ENCODE measurements at regions not wholly inside any gene's neighbourhood (a gene's known extent, or its start where the extent isn't known, plus 50 kb on each side); places are given as distances from the start of the nearest gene placed in this dataset.

DNA sequence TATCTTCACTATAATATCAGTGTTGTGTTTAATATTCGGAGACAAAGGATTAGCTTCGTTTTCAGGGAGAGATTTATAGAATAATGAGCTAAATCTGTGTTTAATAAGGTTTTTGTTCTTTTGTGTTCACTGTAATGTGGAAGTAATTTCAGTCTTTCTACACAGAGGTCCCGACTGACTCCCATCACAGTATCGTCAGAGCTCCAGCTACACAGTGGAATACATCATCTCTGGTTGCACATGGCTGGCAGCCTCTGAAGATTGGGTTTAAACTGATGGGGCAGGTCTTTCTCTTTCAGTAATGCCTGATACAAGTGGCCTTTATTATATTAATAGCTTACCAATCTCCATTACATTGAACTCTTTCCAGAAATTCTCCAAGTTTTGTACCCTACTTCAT is 736.7 kb upstream of the RIOK2 start:
- Histone ChIP-seq H3K4me1 (no peaks in the 10 kb centered on the region), H3K27me3 (no peaks in the 10 kb centered on the region), H3K4me3 (no peak overlapping the region), H3K9me3 (no peaks in the 10 kb centered on the region), H3K36me3 (no peaks in the 10 kb centered on the region), H3K27ac (no peak overlapping the region)
- in situ Hi-C loops (cut with MboI; ENCODE audit: low sequenced_read_pairs in 4 of 4) (no loop called here), intact Hi-C loops (cut with DNase I; ENCODE audit: low total_unique reads) (no loop called here)
- TF ChIP-seq POLR2A (IDR thresholded peaks at IDR 0.05), result no peak
- TF ChIP-seq, protein P1, sequence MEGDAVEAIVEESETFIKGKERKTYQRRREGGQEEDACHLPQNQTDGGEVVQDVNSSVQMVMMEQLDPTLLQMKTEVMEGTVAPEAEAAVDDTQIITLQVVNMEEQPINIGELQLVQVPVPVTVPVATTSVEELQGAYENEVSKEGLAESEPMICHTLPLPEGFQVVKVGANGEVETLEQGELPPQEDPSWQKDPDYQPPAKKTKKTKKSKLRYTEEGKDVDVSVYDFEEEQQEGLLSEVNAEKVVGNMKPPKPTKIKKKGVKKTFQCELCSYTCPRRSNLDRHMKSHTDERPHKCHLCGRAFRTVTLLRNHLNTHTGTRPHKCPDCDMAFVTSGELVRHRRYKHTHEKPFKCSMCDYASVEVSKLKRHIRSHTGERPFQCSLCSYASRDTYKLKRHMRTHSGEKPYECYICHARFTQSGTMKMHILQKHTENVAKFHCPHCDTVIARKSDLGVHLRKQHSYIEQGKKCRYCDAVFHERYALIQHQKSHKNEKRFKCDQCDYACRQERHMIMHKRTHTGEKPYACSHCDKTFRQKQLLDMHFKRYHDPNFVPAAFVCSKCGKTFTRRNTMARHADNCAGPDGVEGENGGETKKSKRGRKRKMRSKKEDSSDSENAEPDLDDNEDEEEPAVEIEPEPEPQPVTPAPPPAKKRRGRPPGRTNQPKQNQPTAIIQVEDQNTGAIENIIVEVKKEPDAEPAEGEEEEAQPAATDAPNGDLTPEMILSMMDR (IDR thresholded peaks at IDR 0.05 in 4 of 5, conservative IDR thresholded peaks at IDR 0.05 in 1 of 5), result no peak
- no peak for DNase-seq
- no peak for ATAC-seq

DNA sequence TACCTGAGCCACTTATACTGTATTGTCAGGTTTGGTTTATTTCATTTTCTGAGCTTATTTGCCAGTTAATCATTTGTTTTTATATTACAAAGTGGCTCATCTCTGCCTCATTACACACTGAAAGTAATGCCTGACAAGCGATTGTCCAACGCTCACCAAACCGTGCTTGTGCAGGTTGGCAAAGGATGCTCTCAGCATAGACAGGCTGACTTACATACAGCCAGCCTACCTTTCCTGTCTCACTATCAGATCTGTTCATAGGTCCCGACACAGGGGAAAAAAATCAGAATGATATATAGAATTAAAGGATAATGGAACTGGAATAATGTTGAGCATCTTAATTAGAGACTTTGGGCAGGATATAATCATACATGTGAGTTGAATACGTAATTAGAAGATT is 739.7 kb upstream of the RIOK2 start:
- no peaks in the 10 kb centered on the region for H3K4me1 ChIP-seq
- intact Hi-C loops (cut with DNase I; ENCODE audit: low total_unique reads), result no loop called here
- no peak for ATAC-seq

DNA sequence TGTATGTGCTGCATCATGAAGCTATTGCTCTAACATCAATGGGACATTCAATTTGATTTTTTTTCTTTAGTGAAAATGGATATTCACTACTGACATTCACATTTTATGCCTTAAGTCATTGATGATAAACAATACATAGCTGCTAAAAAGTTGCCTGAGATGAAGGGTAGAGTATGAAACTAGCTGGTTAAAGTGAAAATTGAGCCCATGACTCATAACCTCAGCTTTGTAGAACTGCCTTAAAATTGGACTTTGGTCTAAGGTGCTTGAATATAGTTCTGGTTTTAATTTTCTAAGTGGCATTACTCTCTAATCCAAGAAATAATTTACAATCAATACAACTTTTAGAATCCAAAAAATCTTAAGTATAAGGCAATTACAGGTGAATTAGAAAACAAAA is 740.4 kb upstream of the RIOK2 start:
- intact Hi-C loops (cut with DNase I; ENCODE audit: low total_unique reads) (no loop called here), in situ Hi-C loops (cut with MboI; ENCODE audit: low sequenced_read_pairs in 4 of 4) (no loop called here)
- no peak overlapping the region for H3K4me3 ChIP-seq
- DNase-seq (no peak), ATAC-seq (no peak)
- no peaks in the 10 kb centered on the region for H3K27me3 ChIP-seq
- no peak for TF ChIP-seq POLR2A (IDR thresholded peaks at IDR 0.05)
- TF ChIP-seq, protein P1 (IDR thresholded peaks at IDR 0.05 in 4 of 5, conservative IDR thresholded peaks at IDR 0.05 in 1 of 5), result no peak
- no peaks in the 10 kb centered on the region for H3K4me1 ChIP-seq
- no peak overlapping the region for H3K27ac ChIP-seq
- no peaks in the 10 kb centered on the region for H3K9me3 ChIP-seq
- no peaks in the 10 kb centered on the region for H3K36me3 ChIP-seq

More for the DNA sequence above, 739.7 kb upstream of the RIOK2 start:
- in situ Hi-C loops (cut with MboI; ENCODE audit: low sequenced_read_pairs in 4 of 4), result no loop called here
- Histone ChIP-seq H3K27ac (no peak overlapping the region), H3K36me3 (no peaks in the 10 kb centered on the region), H3K27me3 (no peaks in the 10 kb centered on the region), H3K9me3 (no peaks in the 10 kb centered on the region), H3K4me3 (no peak overlapping the region)
- no peak for DNase-seq
- TF ChIP-seq, protein P1 (IDR thresholded peaks at IDR 0.05 in 4 of 5, conservative IDR thresholded peaks at IDR 0.05 in 1 of 5), result no peak
- TF ChIP-seq POLR2A (IDR thresholded peaks at IDR 0.05), result no peak

DNA sequence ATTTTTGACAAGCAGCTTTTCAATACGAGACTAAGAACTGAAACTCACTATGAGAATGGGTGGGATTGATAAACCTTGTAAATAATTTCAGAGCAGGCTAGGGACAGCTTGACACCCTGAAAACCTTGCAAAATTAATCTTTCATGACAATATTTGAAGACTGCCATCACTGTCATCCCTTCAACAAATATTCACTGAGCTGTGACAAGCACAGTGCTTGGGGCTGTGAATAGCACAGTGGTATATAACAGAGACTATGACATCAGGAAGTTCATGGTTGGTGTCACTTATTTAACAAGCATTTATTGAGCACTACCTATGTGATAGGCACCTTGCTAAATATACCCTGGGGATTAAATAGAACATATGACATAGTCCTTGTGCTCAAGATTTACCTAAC is 741.0 kb upstream of the RIOK2 start:
- no peak overlapping the region for H3K27ac ChIP-seq
- no peaks in the 10 kb centered on the region for H3K36me3 ChIP-seq
- in situ Hi-C loops (cut with MboI; ENCODE audit: low sequenced_read_pairs in 4 of 4), result no loop called here
- H3K9me3 ChIP-seq, result no peaks in the 10 kb centered on the region
- DNase-seq (no peak), ATAC-seq (no peak)
- no peaks in the 10 kb centered on the region for H3K4me1 ChIP-seq
- no peaks in the 10 kb centered on the region for H3K27me3 ChIP-seq
- TF ChIP-seq, protein P1 (IDR thresholded peaks at IDR 0.05 in 4 of 5, conservative IDR thresholded peaks at IDR 0.05 in 1 of 5), result no peak
- TF ChIP-seq POLR2A (IDR thresholded peaks at IDR 0.05), result no peak
- H3K4me3 ChIP-seq, result no peak overlapping the region
- intact Hi-C loops (cut with DNase I; ENCODE audit: low total_unique reads), result no loop called here

DNA sequence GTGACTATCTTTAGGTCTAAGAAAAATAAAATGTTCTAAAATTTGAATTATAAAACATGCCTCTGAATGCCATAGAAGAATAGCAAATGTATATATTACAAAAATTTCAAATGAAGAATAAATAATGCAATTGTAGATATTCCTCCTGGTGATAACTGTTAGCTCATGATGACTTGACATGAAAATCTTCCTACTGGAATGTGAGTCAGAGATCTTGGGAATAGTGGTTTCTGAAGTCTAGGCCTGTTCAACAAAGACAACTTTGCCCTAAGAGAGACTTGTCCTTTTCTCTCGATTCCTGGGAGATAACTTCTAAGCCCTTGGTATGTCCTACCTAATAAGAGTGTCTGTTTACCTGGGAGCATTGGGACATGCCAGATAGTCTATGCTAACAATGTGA is 746.3 kb upstream of the RIOK2 start:
- intact Hi-C loops (cut with DNase I; ENCODE audit: low total_unique reads), result no loop called here
- H3K4me1 ChIP-seq, result no peaks in the 10 kb centered on the region
- DNase-seq, result no peak
- TF ChIP-seq, protein P1 (IDR thresholded peaks at IDR 0.05 in 4 of 5, conservative IDR thresholded peaks at IDR 0.05 in 1 of 5), result no peak
- TF ChIP-seq POLR2A (IDR thresholded peaks at IDR 0.05), result no peak
- in situ Hi-C loops (cut with MboI; ENCODE audit: low sequenced_read_pairs in 4 of 4), result no loop called here
- H3K4me3 ChIP-seq, result no peak overlapping the region
- no peak overlapping the region for H3K27ac ChIP-seq
- ATAC-seq, result no peak
- H3K36me3 ChIP-seq, result no peaks in the 10 kb centered on the region
- H3K9me3 ChIP-seq, result no peaks in the 10 kb centered on the region
- no peaks in the 10 kb centered on the region for H3K27me3 ChIP-seq

Data from gastrocnemius medialis (tissue), 4 donors.